ENCODE measurements at regions not wholly inside any gene's neighbourhood (a gene's known extent, or its start where the extent isn't known, plus 50 kb on each side); places are given as distances from the start of the nearest gene placed in this dataset.

DNA sequence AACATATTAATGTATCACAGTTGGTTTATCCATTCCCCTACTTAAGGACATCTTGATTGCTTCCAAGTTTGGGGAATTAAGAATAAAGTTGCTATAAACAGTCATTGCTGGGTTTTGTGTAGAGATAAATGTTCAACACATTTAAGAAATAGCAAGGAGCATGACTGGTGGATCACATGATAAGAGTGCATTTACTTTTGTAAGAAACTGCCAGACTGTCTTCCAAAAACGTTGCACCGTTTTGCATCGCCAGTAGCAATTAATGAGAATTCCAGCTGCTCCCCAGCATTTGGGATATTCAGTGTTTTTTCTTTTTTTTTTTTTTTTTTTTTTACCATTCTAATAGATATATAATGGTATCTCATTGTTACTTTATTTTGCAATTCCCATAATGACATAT lies 695.7 kb upstream of the GJE1 start:
- H4K20me1 ChIP-seq (ENCODE audit: insufficient read depth, poor library complexity, severe bottlenecking), result no peaks in the 10 kb centered on the region
- no peaks in the 10 kb centered on the region for H3K4me1 ChIP-seq (ENCODE audit: insufficient read depth)
- H3K4me2 ChIP-seq, result no peak overlapping the region
- H3K27me3 ChIP-seq, result no peaks in the 10 kb centered on the region
- H3K4me3 ChIP-seq, result no peak overlapping the region
- 89% methylated on average over 3 of the region's 3 CpGs for WGBS (ENCODE audit: low lambda C conversion rate, missing lambda C conversion rate)
- H3K27ac ChIP-seq, result no peak overlapping the region
- H3K79me2 ChIP-seq, result no peaks in the 10 kb centered on the region
- no peak for DNase-seq (ENCODE audit: low spot score)
- H3K9me3 ChIP-seq (ENCODE audit: low read depth), result no peaks in the 10 kb centered on the region
- no peaks in the 10 kb centered on the region for H3K36me3 ChIP-seq (replicated peaks; ENCODE audit: insufficient read depth, low read depth)
- TF ChIP-seq, protein P1, sequence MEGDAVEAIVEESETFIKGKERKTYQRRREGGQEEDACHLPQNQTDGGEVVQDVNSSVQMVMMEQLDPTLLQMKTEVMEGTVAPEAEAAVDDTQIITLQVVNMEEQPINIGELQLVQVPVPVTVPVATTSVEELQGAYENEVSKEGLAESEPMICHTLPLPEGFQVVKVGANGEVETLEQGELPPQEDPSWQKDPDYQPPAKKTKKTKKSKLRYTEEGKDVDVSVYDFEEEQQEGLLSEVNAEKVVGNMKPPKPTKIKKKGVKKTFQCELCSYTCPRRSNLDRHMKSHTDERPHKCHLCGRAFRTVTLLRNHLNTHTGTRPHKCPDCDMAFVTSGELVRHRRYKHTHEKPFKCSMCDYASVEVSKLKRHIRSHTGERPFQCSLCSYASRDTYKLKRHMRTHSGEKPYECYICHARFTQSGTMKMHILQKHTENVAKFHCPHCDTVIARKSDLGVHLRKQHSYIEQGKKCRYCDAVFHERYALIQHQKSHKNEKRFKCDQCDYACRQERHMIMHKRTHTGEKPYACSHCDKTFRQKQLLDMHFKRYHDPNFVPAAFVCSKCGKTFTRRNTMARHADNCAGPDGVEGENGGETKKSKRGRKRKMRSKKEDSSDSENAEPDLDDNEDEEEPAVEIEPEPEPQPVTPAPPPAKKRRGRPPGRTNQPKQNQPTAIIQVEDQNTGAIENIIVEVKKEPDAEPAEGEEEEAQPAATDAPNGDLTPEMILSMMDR (IDR thresholded peaks at IDR 0.05; ENCODE audit: poor library complexity), result no peak
- TF ChIP-seq EZH2 (IDR thresholded peaks at IDR 0.05; ENCODE audit: borderline replicate concordance) (no peak), EZH2phosphoT487 (IDR thresholded peaks at IDR 0.05; ENCODE audit: low read depth, severe bottlenecking, unreplicated experiment) (no peak)
- H3K9me2 ChIP-seq (replicated peaks; ENCODE audit: insufficient read depth), result no peaks in the 10 kb centered on the region
- H2AFZ ChIP-seq, result no peak overlapping the region

DNA sequence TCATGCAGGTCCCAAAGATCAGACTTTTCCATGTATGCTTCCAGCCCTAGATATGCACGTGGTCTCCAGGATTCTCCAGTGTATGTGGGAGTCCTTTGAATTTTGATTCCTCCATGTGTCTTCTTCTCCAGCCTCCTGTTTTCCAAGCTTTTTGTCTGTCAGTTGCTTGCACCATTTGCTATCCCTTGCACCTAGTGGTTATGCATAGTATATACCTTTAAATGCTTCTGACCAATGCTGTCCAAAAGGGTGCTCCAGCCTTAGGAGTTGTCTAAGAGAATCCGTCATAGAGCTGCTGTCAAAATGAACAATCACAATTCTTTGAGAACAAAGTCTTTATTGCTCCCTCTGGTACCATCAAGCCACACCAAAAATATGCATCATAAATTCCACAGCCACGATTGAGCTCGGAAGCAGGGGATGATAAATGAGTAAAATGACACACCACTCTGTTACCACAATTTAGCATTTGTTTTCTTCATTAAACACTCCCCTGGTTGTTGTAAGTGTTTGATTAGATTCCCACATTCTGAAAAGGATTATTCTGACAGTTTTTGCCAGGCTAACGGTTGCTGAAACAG lies 706.2 kb upstream of the GJE1 start:
- Histone ChIP-seq H3K9me3 (ENCODE audit: low read depth) (no peaks in the 10 kb centered on the region), H3K79me2 (no peaks in the 10 kb centered on the region), H3K9me2 (replicated peaks; ENCODE audit: insufficient read depth) (no peaks in the 10 kb centered on the region), H2AFZ (no peak overlapping the region), H3K4me2 (no peak overlapping the region), H3K4me1 (ENCODE audit: insufficient read depth) (no peaks in the 10 kb centered on the region), H3K27me3 (no peaks in the 10 kb centered on the region), H4K20me1 (ENCODE audit: insufficient read depth, poor library complexity, severe bottlenecking) (no peaks in the 10 kb centered on the region), H3K36me3 (replicated peaks; ENCODE audit: insufficient read depth, low read depth) (no peaks in the 10 kb centered on the region), H3K4me3 (no peak overlapping the region), H3K27ac (no peak overlapping the region)
- WGBS (ENCODE audit: low lambda C conversion rate, missing lambda C conversion rate), result 83% methylated on average over 5 of the region's 5 CpGs
- TF ChIP-seq, protein P1 (IDR thresholded peaks at IDR 0.05; ENCODE audit: poor library complexity), result no peak
- TF ChIP-seq EZH2 (IDR thresholded peaks at IDR 0.05; ENCODE audit: borderline replicate concordance) (no peak), EZH2phosphoT487 (IDR thresholded peaks at IDR 0.05; ENCODE audit: low read depth, severe bottlenecking, unreplicated experiment) (no peak)
- DNase-seq (ENCODE audit: low spot score), result no peak

DNA sequence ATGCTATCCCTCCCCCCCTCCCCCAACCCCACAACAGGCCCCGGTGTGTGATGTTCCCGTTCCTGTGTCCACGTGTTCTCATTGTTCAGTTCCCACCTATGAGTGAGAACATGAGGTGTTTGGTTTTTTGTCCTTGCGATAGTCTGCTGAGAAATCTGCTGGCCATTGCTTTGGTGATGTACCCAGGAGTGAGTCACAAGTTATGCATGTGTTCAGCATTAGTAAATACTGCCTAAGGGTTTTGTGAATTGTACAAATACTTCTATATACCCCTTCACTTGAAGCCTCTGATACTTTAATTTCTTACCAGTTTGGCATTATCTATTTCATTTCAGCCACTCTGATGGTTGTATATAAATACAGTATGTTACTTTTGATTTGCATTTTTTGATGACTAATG lies 711.3 kb upstream of the GJE1 start:
- no peaks in the 10 kb centered on the region for H3K27me3 ChIP-seq
- H3K79me2 ChIP-seq, result no peaks in the 10 kb centered on the region
- no peaks in the 10 kb centered on the region for H3K4me1 ChIP-seq (ENCODE audit: insufficient read depth)
- no peaks in the 10 kb centered on the region for H3K36me3 ChIP-seq (replicated peaks; ENCODE audit: insufficient read depth, low read depth)
- H2AFZ ChIP-seq, result no peak overlapping the region
- TF ChIP-seq EZH2phosphoT487 (IDR thresholded peaks at IDR 0.05; ENCODE audit: low read depth, severe bottlenecking, unreplicated experiment) (no peak), EZH2 (IDR thresholded peaks at IDR 0.05; ENCODE audit: borderline replicate concordance) (no peak)
- TF ChIP-seq, protein P1 (IDR thresholded peaks at IDR 0.05; ENCODE audit: poor library complexity), result no peak
- WGBS (ENCODE audit: low lambda C conversion rate, missing lambda C conversion rate), result 83% methylated on average over 4 of the region's 4 CpGs
- H3K4me2 ChIP-seq, result no peak overlapping the region
- H3K4me3 ChIP-seq, result no peak overlapping the region
- H4K20me1 ChIP-seq (ENCODE audit: insufficient read depth, poor library complexity, severe bottlenecking), result no peaks in the 10 kb centered on the region
- no peak for DNase-seq (ENCODE audit: low spot score)
- H3K27ac ChIP-seq, result no peak overlapping the region
- H3K9me3 ChIP-seq (ENCODE audit: low read depth), result no peaks in the 10 kb centered on the region
- no peaks in the 10 kb centered on the region for H3K9me2 ChIP-seq (replicated peaks; ENCODE audit: insufficient read depth)

DNA sequence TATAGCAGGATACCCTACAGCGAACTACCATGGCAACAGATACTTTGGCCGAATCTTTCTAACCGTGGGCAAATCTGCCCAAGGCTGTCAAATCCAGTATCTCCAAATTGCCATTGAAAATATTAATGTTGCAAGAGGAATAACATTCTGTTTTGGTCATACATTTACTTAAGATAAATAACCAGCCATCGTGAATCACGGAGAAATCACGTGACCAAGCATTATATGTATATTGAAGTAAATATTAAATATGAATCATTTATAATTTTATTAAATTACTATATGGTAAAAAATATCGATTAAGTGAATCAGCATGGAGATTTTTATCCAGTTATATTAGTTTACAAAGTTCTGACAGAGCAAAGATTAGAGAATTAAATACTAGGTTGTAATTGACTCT lies 714.6 kb upstream of the GJE1 start:
- no peaks in the 10 kb centered on the region for H4K20me1 ChIP-seq (ENCODE audit: insufficient read depth, poor library complexity, severe bottlenecking)
- no peaks in the 10 kb centered on the region for H3K27me3 ChIP-seq
- no peaks in the 10 kb centered on the region for H3K9me3 ChIP-seq (ENCODE audit: low read depth)
- H3K36me3 ChIP-seq (replicated peaks; ENCODE audit: insufficient read depth, low read depth), result no peaks in the 10 kb centered on the region
- no peak for DNase-seq (ENCODE audit: low spot score)
- TF ChIP-seq EZH2phosphoT487 (IDR thresholded peaks at IDR 0.05; ENCODE audit: low read depth, severe bottlenecking, unreplicated experiment) (no peak), EZH2 (IDR thresholded peaks at IDR 0.05; ENCODE audit: borderline replicate concordance) (no peak)
- TF ChIP-seq, protein P1 (IDR thresholded peaks at IDR 0.05; ENCODE audit: poor library complexity), result no peak
- H3K4me1 ChIP-seq (ENCODE audit: insufficient read depth), result no peaks in the 10 kb centered on the region
- no peaks in the 10 kb centered on the region for H3K79me2 ChIP-seq
- WGBS (ENCODE audit: low lambda C conversion rate, missing lambda C conversion rate), result 94% methylated on average over 7 of the region's 7 CpGs
- no peak overlapping the region for H3K4me2 ChIP-seq
- H3K9me2 ChIP-seq (replicated peaks; ENCODE audit: insufficient read depth), result no peaks in the 10 kb centered on the region
- H3K27ac ChIP-seq, result no peak overlapping the region
- H2AFZ ChIP-seq, result no peak overlapping the region
- no peak overlapping the region for H3K4me3 ChIP-seq

Data from hepatocyte (in vitro differentiated cells).